Cardiac fibroblast (primary cell): ENCODE measurements at regions not wholly inside any gene's neighbourhood (a gene's known extent, or its start where the extent isn't known, plus 50 kb on each side); places are given as distances from the start of the nearest gene placed in this dataset.
"Not testable (repeated sequence)": the region's sequence is repeated elsewhere in the genome, so short reads cannot be mapped to it uniquely, and the experiment has no call there.

Source experiments
- DNase-seq, 2 donors: peaks; one replicate each; pipeline versions ENCODE4 v3.0.0 to v3.0.0-alpha.2; 2010; ENCODE audit warnings: low read depth in 2 of 2
- H3K4me3 ChIP-seq, 2 donors: replicated peaks in 1 of 2; 1 replicate in 1 of 2; 2 replicates in 1 of 2; pipeline ENCODE4 v1.5.1; 2011; ENCODE audit warnings: low read depth in 2 of 2, low read length in 2 of 2, mild to moderate bottlenecking in 2 of 2, moderate library complexity in 1 of 2
- CTCF ChIP-seq: IDR thresholded peaks from one replicate; pipeline ENCODE4 v1.5.1; 2011; ENCODE audit warnings: low read depth, mild to moderate bottlenecking, low read length, inconsistent platforms

GRCh38 chr4:10784621-10785020 is 100.1 kb upstream of the CLNK start:
- H3K4me3 ChIP-seq = no peak overlapping the region
- no peak for DNase-seq
- no peak for TF ChIP-seq CTCF

GRCh38 chr4:10783351-10783750 is 98.8 kb upstream of the CLNK start:
- H3K4me3 ChIP-seq = no peak overlapping the region
- peak; percentile 23 to 73 for DNase-seq
- TF ChIP-seq CTCF = no peak

DNA sequence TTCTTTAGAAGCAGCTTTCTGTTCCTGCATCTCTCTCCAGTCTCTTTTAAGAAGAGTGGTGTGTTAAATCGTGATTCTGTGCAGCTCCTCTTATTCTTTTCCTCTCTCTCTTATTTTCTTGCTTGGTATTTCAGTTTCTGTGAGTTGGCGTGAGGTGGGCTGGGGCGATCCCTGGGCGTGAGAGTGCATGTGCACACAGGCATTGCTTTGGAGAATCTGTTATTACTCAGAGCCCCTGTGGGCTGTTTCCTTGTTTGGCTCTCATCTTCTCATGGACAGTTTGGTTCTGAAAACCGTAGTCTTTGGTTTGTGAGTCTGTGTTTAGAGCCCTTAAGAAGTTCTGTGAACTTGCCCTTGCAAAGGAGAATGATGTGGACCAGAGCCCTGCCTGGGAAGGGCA is 97.2 kb upstream of the CLNK start:
- TF ChIP-seq CTCF = no peak
- H3K4me3 ChIP-seq = no peak overlapping the region
- no peak for DNase-seq

DNA sequence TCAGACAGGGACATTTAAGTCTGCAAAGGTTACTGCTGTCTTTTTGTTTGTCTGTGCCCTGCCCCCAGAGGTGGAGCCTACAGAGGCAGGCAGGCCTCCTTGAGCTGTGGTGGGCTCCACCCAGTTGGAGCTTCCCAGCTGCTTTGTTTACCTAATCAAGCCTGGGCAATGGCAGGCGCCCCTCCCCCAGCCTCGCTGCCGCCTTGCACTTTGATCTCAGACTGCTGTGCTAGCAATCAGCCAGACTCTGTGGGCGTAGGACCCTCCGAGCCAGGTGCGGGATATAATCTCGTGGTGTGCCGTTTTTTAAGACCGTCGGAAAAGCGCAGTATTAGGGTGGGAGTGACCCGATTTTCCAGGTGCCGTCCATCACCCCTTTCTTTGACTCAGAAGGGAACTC is 96.2 kb upstream of the CLNK start:
- DNase-seq = not testable (repeated sequence)

DNA sequence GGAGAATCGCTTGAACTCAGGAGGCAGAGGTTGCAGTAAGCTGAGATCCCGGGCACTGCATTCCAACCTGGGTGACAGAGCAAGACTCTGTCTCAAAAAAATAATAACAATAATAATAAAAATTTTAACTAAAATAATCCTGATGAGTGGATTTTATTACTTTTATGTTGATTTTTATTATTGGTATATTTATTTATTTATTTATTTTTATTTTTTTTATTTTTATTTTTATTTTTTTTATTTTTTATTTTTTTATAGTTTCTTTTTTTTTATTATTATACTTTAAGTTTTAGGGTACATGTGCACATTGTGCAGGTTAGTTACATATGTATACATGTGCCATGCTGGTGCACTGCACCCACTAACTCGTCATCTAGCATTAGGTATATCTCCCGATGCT is 90.6 kb upstream of the CLNK start:
- not testable (repeated sequence) for DNase-seq, H3K4me3 ChIP-seq

More for the DNA sequence above, 96.2 kb upstream of the CLNK start:
- H3K4me3 ChIP-seq = not testable (repeated sequence)

- no peak for TF ChIP-seq CTCF
- no peak for DNase-seq
- H3K4me3 ChIP-seq = no peak overlapping the region
These were observed 89.1 kb upstream of the CLNK start for GRCh38 chr4:10773656-10774055.

GRCh38 chr4:10773010-10773409 is 88.4 kb upstream of the CLNK start:
- TF ChIP-seq CTCF = no peak
- H3K4me3 ChIP-seq = no peak overlapping the region
- no peak for DNase-seq

- DNase-seq = no peak
- no peak for TF ChIP-seq CTCF
- H3K4me3 ChIP-seq = no peak overlapping the region
These were observed 80.8 kb upstream of the CLNK start for GRCh38 chr4:10765386-10765785.
